ENCODE measurements at regions not wholly inside any gene's neighbourhood (a gene's known extent, or its start where the extent isn't known, plus 50 kb on each side); places are given as distances from the start of the nearest gene placed in this dataset.
A peak's percentile ranks its signal among the peaks of the same experiment; 100 is the strongest.

- Mint-ChIP-seq H3K36me3 (ENCODE audit: low read depth) (no peaks in the 10 kb centered on the region), H3K27me3 (peaks cover 31% of the 10 kb centered on the region), H3K4me1 (no peaks in the 10 kb centered on the region), H3K9me3 (peaks cover 4% of the 10 kb centered on the region), H3K27ac (no peak overlapping the region), H3K4me3 (no peak overlapping the region)
- intact Hi-C loops (cut with micrococcal nuclease), result no loop called here
- ChIA-PET POLR2A (no interaction called here), CTCF (no interaction called here)
- TF ChIP-seq CTCF (IDR thresholded peaks at IDR 0.05), result no peak
- no peak for ATAC-seq (ENCODE audit: low read depth)
- no peak for DNase-seq
These were observed 104.3 kb upstream of the TTC29 start for GRCh38 chr4:147049946-147050345.

GRCh38 chr4:147050356-147050765 is 104.7 kb upstream of the TTC29 start:
- ChIA-PET CTCF (no interaction called here), POLR2A (no interaction called here)
- Mint-ChIP-seq H3K27me3 (peaks cover 31% of the 10 kb centered on the region), H3K4me1 (no peaks in the 10 kb centered on the region), H3K4me3 (no peak overlapping the region), H3K9me3 (peaks cover 4% of the 10 kb centered on the region), H3K36me3 (ENCODE audit: low read depth) (no peaks in the 10 kb centered on the region), H3K27ac (no peak overlapping the region)
- no peak for ATAC-seq (ENCODE audit: low read depth)
- TF ChIP-seq CTCF (IDR thresholded peaks at IDR 0.05), result no peak
- intact Hi-C loops (cut with micrococcal nuclease), result no loop called here
- no peak for DNase-seq

- ATAC-seq (ENCODE audit: low read depth) (no peak), DNase-seq (no peak)
- Mint-ChIP-seq H3K4me3 (no peak overlapping the region), H3K4me1 (peaks cover 4% of the 10 kb centered on the region), H3K9me3 (peaks cover 4% of the 10 kb centered on the region), H3K27ac (no peak overlapping the region), H3K36me3 (ENCODE audit: low read depth) (no peaks in the 10 kb centered on the region), H3K27me3 (peaks cover 26% of the 10 kb centered on the region)
- no peak for TF ChIP-seq CTCF (IDR thresholded peaks at IDR 0.05)
- POLR2A ChIA-PET, result no interaction called here
- intact Hi-C loops (cut with micrococcal nuclease), result no loop called here
- CTCF ChIA-PET, result no interaction called here
These were observed 106.7 kb upstream of the TTC29 start for GRCh38 chr4:147052361-147052760.

GRCh38 chr4:147054228-147054872 is 108.7 kb upstream of the TTC29 start:
- Mint-ChIP-seq H3K4me1 (peaks cover 19% of the 10 kb centered on the region), H3K4me3 (no peak overlapping the region), H3K36me3 (ENCODE audit: low read depth) (no peaks in the 10 kb centered on the region), H3K9me3 (no peaks in the 10 kb centered on the region), H3K27ac (no peak overlapping the region), H3K27me3 (peaks cover 16% of the 10 kb centered on the region)
- no peak for ATAC-seq (ENCODE audit: low read depth)
- ChIA-PET POLR2A (no interaction called here), CTCF (no interaction called here)
- DNase-seq, result no peak
- intact Hi-C loops (cut with micrococcal nuclease), result no loop called here
- no peak for TF ChIP-seq CTCF (IDR thresholded peaks at IDR 0.05)

- DNase-seq (no peak), ATAC-seq (ENCODE audit: low read depth) (no peak)
- Mint-ChIP-seq H3K9me3 (no peaks in the 10 kb centered on the region), H3K4me3 (peak overlapping the region; percentile 83), H3K27me3 (peaks cover 8% of the 10 kb centered on the region), H3K36me3 (ENCODE audit: low read depth) (no peaks in the 10 kb centered on the region), H3K27ac (peak overlapping the region; percentile 85), H3K4me1 (peaks cover 25% of the 10 kb centered on the region)
- TF ChIP-seq CTCF (IDR thresholded peaks at IDR 0.05), result no peak
- intact Hi-C loops (cut with micrococcal nuclease), result loop anchor here (5.0 kb wide), 2 partner anchors 1120 to 1440 kb away; partner anchors contain the start of genes MMAA and ZNF827
- ChIA-PET POLR2A (interaction anchor here (0.5 kb wide), 1 partner anchor 1119 kb away, joined by 3 read pairs; no protein-coding TSS in a partner anchor), CTCF (no interaction called here)
These were observed 111.4 kb upstream of the TTC29 start for GRCh38 chr4:147056940-147057610.
